ENCODE measurements at regions not wholly inside any gene's neighbourhood (a gene's known extent, or its start where the extent isn't known, plus 50 kb on each side); places are given as distances from the start of the nearest gene placed in this dataset.

GRCh38 chr10:36880898-36881297 lies 244.5 kb upstream of the ANKRD30A start:
- Mint-ChIP-seq H3K27me3 (ENCODE audit: low read depth) (peaks cover 49% of the 10 kb centered on the region), H3K4me3 (ENCODE audit: unreplicated experiment) (no peak overlapping the region), H3K36me3 (ENCODE audit: low read depth) (no peaks in the 10 kb centered on the region), H3K4me1 (ENCODE audit: low read depth) (no peaks in the 10 kb centered on the region), H3K27ac (ENCODE audit: unreplicated experiment) (no peak overlapping the region), H3K9me3 (ENCODE audit: low read depth) (no peaks in the 10 kb centered on the region)
- TF ChIP-seq, protein P1, sequence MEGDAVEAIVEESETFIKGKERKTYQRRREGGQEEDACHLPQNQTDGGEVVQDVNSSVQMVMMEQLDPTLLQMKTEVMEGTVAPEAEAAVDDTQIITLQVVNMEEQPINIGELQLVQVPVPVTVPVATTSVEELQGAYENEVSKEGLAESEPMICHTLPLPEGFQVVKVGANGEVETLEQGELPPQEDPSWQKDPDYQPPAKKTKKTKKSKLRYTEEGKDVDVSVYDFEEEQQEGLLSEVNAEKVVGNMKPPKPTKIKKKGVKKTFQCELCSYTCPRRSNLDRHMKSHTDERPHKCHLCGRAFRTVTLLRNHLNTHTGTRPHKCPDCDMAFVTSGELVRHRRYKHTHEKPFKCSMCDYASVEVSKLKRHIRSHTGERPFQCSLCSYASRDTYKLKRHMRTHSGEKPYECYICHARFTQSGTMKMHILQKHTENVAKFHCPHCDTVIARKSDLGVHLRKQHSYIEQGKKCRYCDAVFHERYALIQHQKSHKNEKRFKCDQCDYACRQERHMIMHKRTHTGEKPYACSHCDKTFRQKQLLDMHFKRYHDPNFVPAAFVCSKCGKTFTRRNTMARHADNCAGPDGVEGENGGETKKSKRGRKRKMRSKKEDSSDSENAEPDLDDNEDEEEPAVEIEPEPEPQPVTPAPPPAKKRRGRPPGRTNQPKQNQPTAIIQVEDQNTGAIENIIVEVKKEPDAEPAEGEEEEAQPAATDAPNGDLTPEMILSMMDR (IDR thresholded peaks at IDR 0.05) = peak; percentile 88
- no peak for DNase-seq (ENCODE audit: low spot score)

DNA sequence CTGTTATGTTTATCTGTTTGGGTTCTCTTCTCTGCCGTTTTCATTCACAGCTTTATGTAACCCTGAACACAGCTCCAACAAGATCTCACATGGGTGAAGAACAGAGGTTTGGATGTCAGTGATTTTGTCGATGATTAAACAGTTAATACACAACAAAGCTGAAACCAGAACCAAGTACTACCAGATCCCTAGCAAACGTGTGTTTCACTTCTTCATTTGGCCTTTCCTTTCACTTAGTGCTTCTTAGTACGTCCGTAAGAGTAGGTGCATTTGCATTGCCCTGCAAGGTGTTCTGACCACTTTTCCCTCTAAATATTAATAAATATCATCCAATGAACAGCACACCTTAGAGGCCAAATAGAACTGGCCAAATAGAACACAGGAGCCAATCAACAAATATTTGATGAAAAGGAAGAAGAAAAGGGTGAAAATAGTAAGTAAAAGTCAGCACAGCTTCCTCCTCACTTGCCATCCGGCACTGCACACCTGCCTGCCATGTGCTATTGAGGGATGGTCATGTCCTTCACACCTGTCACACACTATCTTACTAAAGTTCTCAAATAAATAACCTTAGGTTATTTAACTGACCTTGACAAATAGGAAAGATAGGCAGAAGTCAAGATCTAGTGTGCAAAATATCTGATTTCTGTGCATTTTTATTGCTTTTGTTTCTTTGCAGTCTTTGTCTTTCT lies 252.6 kb upstream of the ANKRD30A start:
- H3K9me3 Mint-ChIP-seq (ENCODE audit: low read depth) = no peaks in the 10 kb centered on the region
- TF ChIP-seq, protein P1 (IDR thresholded peaks at IDR 0.05) = no peak
- DNase-seq (ENCODE audit: low spot score) = no peak
- H3K27me3 Mint-ChIP-seq (ENCODE audit: low read depth) = peaks cover 32% of the 10 kb centered on the region
- no peak overlapping the region for H3K27ac Mint-ChIP-seq (ENCODE audit: unreplicated experiment)
- no peaks in the 10 kb centered on the region for H3K36me3 Mint-ChIP-seq (ENCODE audit: low read depth)
- H3K4me1 Mint-ChIP-seq (ENCODE audit: low read depth) = no peaks in the 10 kb centered on the region
- H3K4me3 Mint-ChIP-seq (ENCODE audit: unreplicated experiment) = no peak overlapping the region

GRCh38 chr10:36840788-36841187 lies 284.6 kb upstream of the ANKRD30A start:
- peaks cover 23% of the 10 kb centered on the region for H3K27me3 Mint-ChIP-seq (ENCODE audit: low read depth)
- H3K27ac Mint-ChIP-seq (ENCODE audit: unreplicated experiment) = no peak overlapping the region
- DNase-seq (ENCODE audit: low spot score) = no peak
- no peaks in the 10 kb centered on the region for H3K9me3 Mint-ChIP-seq (ENCODE audit: low read depth)
- TF ChIP-seq, protein P1 (IDR thresholded peaks at IDR 0.05) = no peak
- H3K4me1 Mint-ChIP-seq (ENCODE audit: low read depth) = no peaks in the 10 kb centered on the region
- no peak overlapping the region for H3K4me3 Mint-ChIP-seq (ENCODE audit: unreplicated experiment)
- no peaks in the 10 kb centered on the region for H3K36me3 Mint-ChIP-seq (ENCODE audit: low read depth)

DNA sequence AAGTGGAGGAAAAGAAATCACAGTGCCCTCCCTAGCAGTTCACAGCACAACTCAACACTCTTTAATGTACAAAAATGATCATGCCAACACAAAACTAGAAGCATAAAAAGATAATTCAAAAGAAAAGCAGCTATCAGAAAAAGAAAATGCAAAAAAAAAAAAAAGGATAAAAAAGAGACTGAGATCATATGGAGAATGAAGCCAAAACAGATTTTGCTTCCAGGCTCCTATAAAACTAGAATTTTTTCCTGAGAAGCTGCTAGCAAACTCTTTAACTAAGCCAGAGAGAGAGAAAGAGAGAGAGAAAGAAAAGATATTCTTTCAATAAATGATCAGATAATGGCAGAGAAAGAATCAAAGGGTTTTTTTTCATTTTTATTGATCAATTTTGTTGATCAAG lies 288.0 kb upstream of the ANKRD30A start:
- Mint-ChIP-seq H3K4me1 (ENCODE audit: low read depth) (no peaks in the 10 kb centered on the region), H3K27ac (ENCODE audit: unreplicated experiment) (no peak overlapping the region), H3K27me3 (ENCODE audit: low read depth) (peaks cover 18% of the 10 kb centered on the region)

DNA sequence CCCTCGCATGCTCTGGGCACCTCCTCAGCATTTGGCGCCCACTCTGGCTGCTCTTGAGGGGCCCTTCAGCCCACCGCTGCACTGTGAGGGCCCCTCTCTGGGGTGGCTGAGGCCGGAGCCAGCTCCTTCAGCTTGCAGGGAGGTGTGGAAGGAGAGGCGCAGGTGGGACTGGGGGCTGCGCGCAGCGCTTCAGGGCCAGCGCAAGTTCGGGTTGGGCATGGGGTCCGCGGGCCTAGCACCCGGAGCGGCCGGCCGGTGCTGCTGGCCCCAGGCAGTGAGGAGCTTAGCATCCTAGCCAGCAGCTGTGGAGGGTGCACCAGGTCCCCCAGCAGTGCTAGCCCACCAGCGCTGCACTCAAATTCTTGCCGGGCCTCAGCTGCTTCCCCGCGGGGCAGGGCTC lies 305.6 kb upstream of the ANKRD30A start:
- TF ChIP-seq, protein P1 (IDR thresholded peaks at IDR 0.05) = no peak

More for the DNA sequence above, 288.0 kb upstream of the ANKRD30A start:
- Mint-ChIP-seq H3K4me3 (ENCODE audit: unreplicated experiment) (no peak overlapping the region), H3K9me3 (ENCODE audit: low read depth) (no peaks in the 10 kb centered on the region), H3K36me3 (ENCODE audit: low read depth) (no peaks in the 10 kb centered on the region)
- TF ChIP-seq, protein P1 (IDR thresholded peaks at IDR 0.05) = no peak
- DNase-seq (ENCODE audit: low spot score) = no peak

More for the DNA sequence above, 305.6 kb upstream of the ANKRD30A start:
- DNase-seq (ENCODE audit: low spot score) = no peak
- Mint-ChIP-seq H3K27me3 (ENCODE audit: low read depth) (peaks cover 11% of the 10 kb centered on the region), H3K27ac (ENCODE audit: unreplicated experiment) (no peak overlapping the region), H3K36me3 (ENCODE audit: low read depth) (no peaks in the 10 kb centered on the region), H3K9me3 (ENCODE audit: low read depth) (peaks cover 7% of the 10 kb centered on the region), H3K4me3 (ENCODE audit: unreplicated experiment) (no peak overlapping the region), H3K4me1 (ENCODE audit: low read depth) (no peaks in the 10 kb centered on the region)

Data from chondrocyte (in vitro differentiated cells).